PFSK-1 (cell line): ENCODE measurements at regions not wholly inside any gene's neighbourhood (a gene's known extent, or its start where the extent isn't known, plus 50 kb on each side); places are given as distances from the start of the nearest gene placed in this dataset.

Experiments used
- FOXP2 ChIP-seq: optimal IDR thresholded peaks from 2 replicates; pipeline ENCODE3; 2011; ENCODE audit warnings: borderline replicate concordance, control low read depth, inconsistent platforms; ENCODE audit not compliant: insufficient read depth; ENCODE audit errors: extremely low read length, extremely low read depth
- POLR2AphosphoS5 ChIP-seq: IDR thresholded peaks from 2 replicates; pipeline ENCODE4 v1.6.1; 2012; ENCODE audit warnings: low read depth, mild to moderate bottlenecking, control low read depth, low read length, moderate library complexity
- REST ChIP-seq, 2 experiments: IDR thresholded peaks; 2 replicates each; pipeline versions ENCODE4 v1.6.1 to v1.8.0; 2011 to 2012; ENCODE audit warnings: low read depth in 2 of 2, low read length in 2 of 2, control low read depth in 1 of 2, inconsistent platforms in 1 of 2, mild to moderate bottlenecking in 1 of 2, moderate library complexity in 1 of 2; ENCODE audit not compliant: insufficient read depth in 1 of 2
- SIN3A ChIP-seq: IDR thresholded peaks from 2 replicates; pipeline ENCODE4 v1.6.1; 2012; ENCODE audit warnings: mild to moderate bottlenecking, low read length, moderate library complexity, borderline replicate concordance; ENCODE audit not compliant: insufficient read depth
- TAF1 ChIP-seq: IDR thresholded peaks from 2 replicates; pipeline ENCODE4 v1.6.1; 2012; ENCODE audit warnings: low read length, control low read depth, borderline replicate concordance; ENCODE audit not compliant: insufficient read depth

- TF ChIP-seq POLR2AphosphoS5 (no peak), SIN3A (no peak), REST (IDR thresholded peaks at IDR 0.05; ENCODE audit: insufficient read depth in 1 of 2, low read depth in 2 of 2, low read length in 2 of 2) (no peak), TAF1 (no peak), FOXP2 (no peak)
These were observed 125.7 kb upstream of the NBEA start for GRCh38 chr13:34816245-34816884.

GRCh38 chr13:34816908-34817665, 125.0 kb upstream of the NBEA start:
- TF ChIP-seq SIN3A (no peak), TAF1 (no peak), POLR2AphosphoS5 (no peak), REST (IDR thresholded peaks at IDR 0.05; ENCODE audit: insufficient read depth in 1 of 2, low read depth in 2 of 2, low read length in 2 of 2) (no peak)

- no peak for TF ChIP-seq TAF1
- no peak for TF ChIP-seq SIN3A
- TF ChIP-seq REST (IDR thresholded peaks at IDR 0.05; ENCODE audit: insufficient read depth in 1 of 2, low read depth in 2 of 2, low read length in 2 of 2) = no peak
- no peak for TF ChIP-seq POLR2AphosphoS5
- no peak for TF ChIP-seq FOXP2
These were observed 119.4 kb upstream of the NBEA start for GRCh38 chr13:34822650-34823049.

GRCh38 chr13:34826432-34826831, 115.6 kb upstream of the NBEA start:
- no peak for TF ChIP-seq TAF1
- no peak for TF ChIP-seq REST (IDR thresholded peaks at IDR 0.05; ENCODE audit: insufficient read depth in 1 of 2, low read depth in 2 of 2, low read length in 2 of 2)
- TF ChIP-seq SIN3A = no peak
- no peak for TF ChIP-seq POLR2AphosphoS5
- TF ChIP-seq FOXP2 = no peak
